Pulmonary artery endothelial cell (primary cell): ENCODE measurements at regions not wholly inside any gene's neighbourhood (a gene's known extent, or its start where the extent isn't known, plus 50 kb on each side); places are given as distances from the start of the nearest gene placed in this dataset.

Source experiments
- DNase-seq: peaks from one replicate; pipeline ENCODE4 v3.0.0-alpha.2; 2011; ENCODE audit warnings: low read depth, low spot score

DNA sequence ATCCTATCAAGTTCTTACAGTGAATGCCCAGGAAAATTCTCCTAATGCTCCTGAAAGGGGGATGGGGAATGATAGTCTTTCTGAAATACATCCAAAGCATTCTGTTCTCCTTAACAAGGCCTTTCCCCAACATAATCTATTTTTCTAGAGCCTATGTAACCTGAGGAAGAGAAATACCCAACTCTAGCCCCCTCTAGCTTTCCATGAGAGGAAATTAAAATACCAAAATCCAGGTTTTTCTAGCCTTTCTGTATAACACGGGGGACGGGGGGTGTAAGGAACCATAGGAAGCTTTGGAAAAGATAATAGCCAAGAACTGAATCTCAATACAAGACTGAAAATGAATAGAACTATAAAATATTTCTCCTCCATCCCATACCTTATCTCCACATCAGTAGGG lies 815.9 kb downstream of the SLITRK6 start:
- no peak for DNase-seq

- DNase-seq: no peak
Measured at GRCh38 chr13:84980571-84980970, 818.6 kb downstream of the SLITRK6 start.

GRCh38 chr13:84978851-84979250 lies 820.4 kb downstream of the SLITRK6 start:
- DNase-seq: no peak

GRCh38 chr13:84973661-84974060 lies 825.6 kb downstream of the SLITRK6 start:
- DNase-seq: no peak

GRCh38 chr13:84972907-84973306 lies 826.3 kb downstream of the SLITRK6 start:
- no peak for DNase-seq

- no peak for DNase-seq
Measured at GRCh38 chr13:84962849-84963248, 836.4 kb downstream of the SLITRK6 start.

- no peak for DNase-seq
Measured at GRCh38 chr13:84962141-84962750, 837.0 kb downstream of the SLITRK6 start.

GRCh38 chr13:84961023-84961422 lies 838.2 kb downstream of the SLITRK6 start:
- no peak for DNase-seq

- DNase-seq: no peak
Measured at GRCh38 chr13:84959818-84960217, 839.4 kb downstream of the SLITRK6 start.

DNA sequence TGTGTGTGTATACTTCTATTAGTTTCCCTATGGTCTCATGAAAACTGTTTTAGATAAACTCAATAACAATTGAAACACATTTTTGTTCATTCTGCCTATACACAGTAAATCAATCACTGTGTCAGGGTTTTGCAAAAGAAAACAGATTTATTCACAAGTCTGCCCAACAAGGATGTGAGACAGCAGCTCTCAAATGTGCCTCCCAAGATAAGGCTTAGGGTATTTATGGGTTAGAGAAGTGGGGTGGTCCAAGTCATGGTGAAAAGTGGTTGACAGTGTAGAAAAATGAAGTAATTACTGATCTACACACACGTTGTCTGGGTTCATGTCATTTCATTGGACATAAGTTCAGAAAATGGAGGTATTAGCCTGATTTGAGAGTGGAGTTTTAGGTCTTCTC lies 844.6 kb downstream of the SLITRK6 start:
- no peak for DNase-seq

DNA sequence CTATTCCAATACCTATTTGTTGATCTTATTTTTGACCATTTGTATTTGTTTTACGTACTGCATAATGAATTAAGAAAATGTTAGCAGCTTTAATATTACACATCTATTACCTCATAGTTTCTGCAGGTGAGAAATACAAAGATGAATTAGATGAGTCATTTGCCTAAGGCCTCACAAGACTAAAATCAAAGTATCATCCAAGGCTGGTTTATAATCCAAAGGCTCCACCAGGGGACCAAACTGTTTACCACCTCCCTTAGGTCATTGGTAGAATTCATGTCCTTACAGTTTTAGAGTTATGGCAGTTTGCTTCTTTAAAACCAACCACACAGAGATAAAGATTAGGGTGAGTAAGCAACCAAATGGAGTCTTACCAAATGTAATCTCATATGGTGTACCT lies 848.1 kb downstream of the SLITRK6 start:
- DNase-seq: no peak

- DNase-seq: no peak
Measured at GRCh38 chr13:84946192-84946591, 853.0 kb downstream of the SLITRK6 start.

DNA sequence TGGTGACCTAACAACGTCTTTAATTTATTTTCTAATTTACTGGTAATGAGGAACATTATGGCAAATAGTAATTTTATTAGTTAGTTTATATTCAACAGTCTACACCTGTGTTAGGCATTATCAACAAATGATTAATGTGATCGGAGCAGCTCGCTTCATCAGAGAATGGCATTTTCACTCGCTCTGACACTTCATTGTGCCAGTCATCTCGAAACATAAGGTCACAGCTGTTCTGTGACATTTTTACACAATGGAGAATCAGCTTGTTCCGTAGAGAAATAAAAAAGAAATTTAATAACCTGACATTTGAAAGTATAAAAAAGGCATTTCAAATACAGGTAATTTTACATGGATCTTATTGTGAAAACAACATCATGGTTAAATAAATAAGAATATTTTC lies 858.4 kb downstream of the SLITRK6 start:
- DNase-seq: no peak

- DNase-seq: no peak
Measured at GRCh38 chr13:84940167-84940566, 859.1 kb downstream of the SLITRK6 start.

DNA sequence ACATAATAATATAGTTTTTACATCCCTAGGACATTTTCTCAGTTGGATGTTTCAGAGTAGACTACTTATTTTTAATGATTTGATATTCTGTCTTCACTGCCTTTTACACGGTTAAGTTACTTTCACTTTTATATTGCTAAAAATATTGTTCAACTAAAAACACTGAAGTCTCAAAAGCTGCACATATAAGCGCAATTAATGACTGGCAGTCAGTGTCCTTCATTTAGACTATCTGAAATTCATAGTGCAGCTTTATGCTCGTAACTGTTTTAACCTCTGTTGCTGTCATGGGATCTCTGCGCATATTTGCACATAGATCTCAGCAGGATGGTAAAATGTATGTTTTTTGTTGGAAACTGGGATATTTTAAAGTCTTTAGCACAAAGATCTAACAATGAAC lies 864.3 kb downstream of the SLITRK6 start:
- no peak for DNase-seq

- no peak for DNase-seq
Measured at GRCh38 chr13:84933797-84934196, 865.4 kb downstream of the SLITRK6 start.

DNA sequence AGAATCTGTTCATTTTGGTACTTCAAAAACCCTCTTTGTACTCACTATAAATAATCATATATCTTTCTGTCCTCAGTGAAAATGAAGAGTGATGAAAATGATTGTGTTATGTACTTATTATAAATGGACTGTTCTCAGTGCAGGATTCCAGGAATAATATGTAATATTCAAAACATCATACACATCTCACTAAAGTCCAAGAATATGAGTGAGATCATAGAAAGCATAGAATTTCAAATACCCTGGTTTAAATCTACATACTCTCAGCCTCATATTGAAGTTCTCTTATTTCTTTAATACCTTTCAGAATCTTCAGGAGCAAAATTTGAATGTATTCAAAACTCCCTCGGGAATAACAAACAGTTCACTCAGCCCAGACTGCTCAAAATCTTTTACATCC lies 868.0 kb downstream of the SLITRK6 start:
- no peak for DNase-seq

- DNase-seq: no peak
Measured at GRCh38 chr13:84927442-84928169, 871.6 kb downstream of the SLITRK6 start.

DNA sequence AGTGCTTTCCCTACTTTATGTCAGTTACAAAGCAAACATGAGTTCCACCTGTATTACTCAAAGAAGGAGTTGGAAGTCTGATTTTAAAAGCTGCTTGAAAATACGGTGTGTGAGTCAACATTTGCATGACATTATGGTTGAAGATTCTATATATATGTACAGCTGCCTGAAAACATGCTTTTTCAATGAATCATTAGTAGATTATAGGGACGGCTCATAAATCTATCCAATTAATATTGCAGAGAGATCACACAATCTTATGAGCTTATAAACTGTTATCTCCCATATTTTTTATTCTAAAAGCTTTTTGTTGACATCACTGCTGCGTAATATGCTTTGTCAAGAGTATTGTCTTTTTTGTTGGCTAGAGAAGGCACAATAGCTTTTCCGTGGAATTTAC lies 873.8 kb downstream of the SLITRK6 start:
- no peak for DNase-seq

DNA sequence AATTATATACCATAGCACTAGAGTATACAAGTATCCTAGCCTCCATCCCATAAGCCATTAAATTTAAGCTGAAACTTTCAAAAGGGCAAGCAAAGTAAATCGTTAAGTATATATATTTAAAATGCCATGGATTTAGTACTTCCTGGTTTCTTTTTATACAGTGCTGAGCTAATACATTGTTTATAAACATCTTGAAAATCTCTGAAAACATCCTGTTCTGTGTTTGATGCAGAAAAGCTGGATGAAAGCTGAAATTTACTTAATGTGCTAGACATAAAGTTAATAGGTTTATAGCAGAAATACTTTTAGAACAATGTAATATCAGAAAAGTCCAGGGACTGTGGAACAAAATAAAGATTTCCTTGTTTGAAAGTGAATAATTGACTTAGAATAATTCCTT lies 875.4 kb downstream of the SLITRK6 start:
- DNase-seq: no peak

DNA sequence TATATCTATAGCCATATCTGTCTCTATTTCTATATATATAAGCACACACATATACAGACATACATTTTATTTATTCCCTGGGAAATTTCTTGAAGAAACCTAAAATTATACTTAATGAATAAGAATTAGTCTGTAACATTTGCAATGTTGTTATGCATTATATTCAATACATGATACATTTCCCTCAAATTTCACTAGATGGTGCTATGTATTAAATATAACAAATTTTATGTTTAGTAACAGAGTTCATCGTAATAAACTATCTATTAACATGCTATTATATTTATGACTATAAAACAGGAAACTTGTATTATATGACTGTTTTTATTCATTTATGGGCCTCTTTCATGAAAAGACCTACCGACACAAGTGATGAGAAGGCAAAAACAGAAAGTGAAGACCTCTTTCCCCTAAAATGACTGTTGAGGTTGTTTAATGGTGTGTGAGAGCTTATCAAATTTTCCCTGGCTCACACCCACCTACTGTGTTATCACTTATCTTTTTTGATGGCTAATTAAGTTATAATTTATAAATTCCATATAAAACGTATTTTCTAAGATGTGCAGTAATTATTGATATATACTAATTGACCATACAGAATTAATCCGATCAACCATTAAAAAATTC lies 881.9 kb downstream of the SLITRK6 start:
- DNase-seq: no peak

DNA sequence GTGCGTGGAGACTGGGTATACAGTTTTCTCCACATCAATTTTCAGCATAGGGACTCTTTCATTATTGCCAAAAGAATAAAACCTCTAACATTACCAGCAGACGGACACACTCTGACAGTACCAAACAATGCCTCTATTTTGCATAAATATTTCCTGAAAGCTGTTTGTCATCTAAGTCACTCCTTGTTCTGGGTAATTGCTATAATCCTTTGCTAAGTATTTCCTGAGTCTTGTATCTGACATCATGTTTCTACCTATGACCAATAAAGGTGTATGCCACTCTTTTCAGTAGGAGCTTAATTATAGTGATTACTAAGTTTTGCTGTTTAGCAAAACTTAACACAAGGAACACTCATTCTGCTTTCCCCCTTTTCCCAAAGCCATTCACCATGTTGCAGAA lies 886.5 kb downstream of the SLITRK6 start:
- no peak for DNase-seq

DNA sequence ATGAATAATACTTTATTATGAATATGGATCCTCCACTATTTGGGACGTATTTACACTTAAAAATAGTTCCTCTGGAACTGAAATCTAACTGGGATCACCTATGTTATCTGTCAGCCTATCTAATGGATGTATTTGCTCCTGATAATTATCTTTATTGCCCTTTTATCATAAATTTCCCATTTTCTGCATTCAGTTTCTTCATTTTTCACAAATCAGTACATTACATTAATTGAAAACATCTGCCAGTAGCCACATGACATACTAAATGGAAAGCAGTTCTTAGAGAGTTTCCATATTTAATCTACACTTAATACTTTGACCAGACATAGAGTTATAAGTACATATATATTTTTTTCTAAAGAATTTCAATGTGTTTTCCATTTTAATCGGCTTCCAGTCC lies 888.8 kb downstream of the SLITRK6 start:
- no peak for DNase-seq
